ENCODE measurements at regions not wholly inside any gene's neighbourhood (a gene's known extent, or its start where the extent isn't known, plus 50 kb on each side); places are given as distances from the start of the nearest gene placed in this dataset.
"Not testable (repeated sequence)": the region's sequence is repeated elsewhere in the genome, so short reads cannot be mapped to it uniquely, and the experiment has no call there.

DNA sequence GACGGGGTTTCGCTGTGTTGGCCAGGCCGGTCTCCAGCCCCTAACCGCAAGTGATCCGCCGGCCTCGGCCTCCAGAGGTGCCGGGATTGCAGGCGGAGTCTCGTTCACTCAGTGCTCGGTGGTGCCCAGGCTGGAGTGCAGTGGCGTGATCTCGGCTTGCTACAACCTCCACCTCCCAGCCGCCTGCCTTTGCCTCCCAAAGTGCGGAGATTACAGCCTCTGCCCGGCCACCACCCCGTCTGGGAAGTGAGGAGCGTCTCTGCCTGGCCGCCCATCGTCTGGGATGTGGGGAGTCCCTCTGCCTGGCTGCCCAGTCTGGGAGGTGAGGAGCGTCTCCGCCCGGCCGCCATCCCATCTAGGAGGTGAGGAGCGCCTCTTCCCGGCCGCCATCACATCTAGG is 68.3 kb upstream of the ALDH1B1 start:
- H3K27ac Mint-ChIP-seq; H3K9me3 Mint-ChIP-seq; H3K36me3 Mint-ChIP-seq (ENCODE audit: low read depth); H3K4me3 Mint-ChIP-seq; H3K4me1 Mint-ChIP-seq (ENCODE audit: low read depth): not testable (repeated sequence)
- H3K27me3 Mint-ChIP-seq, result peaks cover 10% of the 10 kb centered on the region

DNA sequence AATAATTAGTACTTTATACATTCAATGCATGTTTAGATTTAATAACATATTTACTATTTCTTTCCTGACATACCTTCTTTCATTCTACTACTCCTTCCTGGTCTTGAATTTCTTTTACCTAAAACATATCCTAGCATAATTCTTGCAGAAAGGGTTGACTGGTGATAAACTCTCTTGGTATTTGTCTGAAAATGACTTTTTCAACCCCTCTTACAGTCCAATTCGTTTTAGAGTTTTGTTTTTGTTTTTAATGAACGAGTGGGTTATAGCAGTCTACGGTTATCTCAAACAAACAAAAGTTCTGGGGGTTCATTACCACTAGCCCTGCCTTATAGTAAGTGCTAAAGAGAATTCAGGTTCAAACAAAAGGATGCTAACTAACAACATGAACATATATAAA is 69.6 kb upstream of the ALDH1B1 start:
- no peaks in the 10 kb centered on the region for H3K9me3 Mint-ChIP-seq

DNA sequence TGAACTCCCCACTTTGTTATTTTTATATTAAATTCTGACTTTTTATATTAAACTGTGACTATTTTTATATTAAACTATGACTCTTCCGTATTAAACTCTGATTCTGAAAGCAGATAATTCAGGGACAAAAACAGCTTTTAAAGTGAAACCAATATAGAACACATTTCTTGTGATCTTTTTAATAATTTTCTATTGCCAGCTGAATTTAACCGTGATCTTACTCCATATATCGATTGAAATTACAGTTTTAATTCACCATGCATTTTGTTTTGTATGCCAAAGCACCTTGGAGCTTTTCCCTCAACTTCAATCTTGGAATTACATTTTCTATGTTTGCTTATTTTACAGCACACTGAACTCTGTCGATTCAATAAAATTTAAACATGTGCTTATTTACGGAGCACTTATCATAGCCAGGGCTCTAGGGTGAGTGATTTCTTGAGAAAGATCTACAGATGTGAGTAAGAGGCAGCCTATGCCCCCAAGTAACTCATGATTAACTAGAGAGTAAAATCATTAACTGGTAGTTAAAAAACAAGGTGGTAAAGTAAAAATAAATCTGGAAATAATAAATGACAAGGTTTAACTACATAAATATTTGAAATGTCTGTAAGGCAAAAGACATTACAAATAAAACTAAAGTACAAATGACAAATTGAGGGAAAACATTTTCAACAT is 72.9 kb upstream of the ALDH1B1 start:
- H3K4me3 Mint-ChIP-seq, result no peak overlapping the region
- H3K27ac Mint-ChIP-seq, result no peak overlapping the region
- H3K9me3 Mint-ChIP-seq, result no peaks in the 10 kb centered on the region
- H3K4me1 Mint-ChIP-seq (ENCODE audit: low read depth), result no peaks in the 10 kb centered on the region
- H3K27me3 Mint-ChIP-seq, result peaks cover 10% of the 10 kb centered on the region
- H3K36me3 Mint-ChIP-seq (ENCODE audit: low read depth), result no peaks in the 10 kb centered on the region

More for the DNA sequence above, 69.6 kb upstream of the ALDH1B1 start:
- Mint-ChIP-seq H3K27me3 (peaks cover 10% of the 10 kb centered on the region), H3K27ac (no peak overlapping the region), H3K4me3 (no peak overlapping the region), H3K36me3 (ENCODE audit: low read depth) (no peaks in the 10 kb centered on the region), H3K4me1 (ENCODE audit: low read depth) (no peaks in the 10 kb centered on the region)

DNA sequence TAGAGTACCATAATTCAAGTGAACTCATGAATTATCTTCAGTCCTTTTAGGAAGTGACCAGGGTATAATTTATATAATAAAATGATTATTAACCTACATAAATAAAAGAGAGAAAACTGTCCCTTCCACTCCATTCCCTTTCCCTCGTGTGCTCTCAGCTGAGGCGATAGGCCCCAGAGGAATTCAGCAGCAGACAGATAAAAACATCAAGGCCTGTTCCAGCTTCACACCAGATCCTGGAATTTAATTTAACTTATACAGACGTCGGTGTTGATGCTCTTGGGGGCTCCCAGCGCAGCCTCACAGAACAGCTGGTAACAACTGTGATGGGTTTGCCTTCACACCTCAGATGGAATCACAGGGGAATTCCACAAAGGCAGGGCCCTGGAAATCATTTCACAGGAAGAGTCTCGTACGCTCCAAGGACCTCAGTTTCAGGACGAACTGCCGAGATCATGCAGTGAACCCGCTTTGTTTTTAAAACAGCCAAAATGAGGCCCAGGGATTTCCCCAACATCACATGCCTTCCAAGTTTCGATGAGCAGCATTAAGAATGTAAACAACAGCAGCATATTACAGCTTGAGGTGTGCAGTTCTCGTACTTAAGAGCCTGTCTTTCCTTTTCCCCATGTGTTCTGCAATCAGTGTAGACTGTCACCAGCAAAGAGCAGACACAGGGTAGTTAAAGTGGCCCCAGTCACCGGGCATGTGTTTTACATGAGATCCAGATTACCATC is 73.6 kb upstream of the ALDH1B1 start:
- no peaks in the 10 kb centered on the region for H3K9me3 Mint-ChIP-seq
- H3K27ac Mint-ChIP-seq, result no peak overlapping the region
- peaks cover 10% of the 10 kb centered on the region for H3K27me3 Mint-ChIP-seq
- H3K4me1 Mint-ChIP-seq (ENCODE audit: low read depth), result no peaks in the 10 kb centered on the region
- H3K4me3 Mint-ChIP-seq, result no peak overlapping the region
- no peaks in the 10 kb centered on the region for H3K36me3 Mint-ChIP-seq (ENCODE audit: low read depth)

DNA sequence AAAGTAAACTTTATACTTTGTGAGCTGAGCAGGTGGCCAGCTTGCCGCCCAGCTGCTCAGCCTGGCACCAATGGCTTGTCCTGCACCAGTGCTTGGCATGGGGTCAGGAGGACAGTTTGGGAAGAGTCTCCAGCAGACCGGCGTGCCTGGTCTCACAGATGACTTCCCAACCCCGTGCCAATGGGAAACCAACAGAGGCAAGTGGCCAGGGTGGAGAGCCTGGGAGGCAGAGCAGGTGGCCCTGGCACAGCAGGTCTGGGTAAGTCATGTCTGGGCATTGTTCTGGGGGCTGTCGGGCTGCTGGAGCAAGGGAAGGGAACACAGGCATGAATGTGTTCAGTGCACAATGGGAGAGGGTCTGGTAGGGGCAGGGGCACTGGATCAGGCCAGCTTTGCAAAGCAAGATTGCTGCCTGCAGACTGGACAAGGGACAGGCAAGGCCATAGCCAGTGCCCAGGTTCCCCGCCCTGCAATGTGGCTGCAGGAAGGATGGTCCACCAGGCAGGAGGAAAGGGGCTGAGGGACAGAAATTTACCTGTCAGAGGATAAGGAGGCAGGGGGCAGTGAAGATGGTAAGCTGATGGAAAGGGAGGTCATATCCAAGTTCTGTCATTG is 76.2 kb upstream of the ALDH1B1 start:
- peaks cover 2% of the 10 kb centered on the region for H3K27me3 Mint-ChIP-seq
- no peak overlapping the region for H3K27ac Mint-ChIP-seq
- no peaks in the 10 kb centered on the region for H3K4me1 Mint-ChIP-seq (ENCODE audit: low read depth)

DNA sequence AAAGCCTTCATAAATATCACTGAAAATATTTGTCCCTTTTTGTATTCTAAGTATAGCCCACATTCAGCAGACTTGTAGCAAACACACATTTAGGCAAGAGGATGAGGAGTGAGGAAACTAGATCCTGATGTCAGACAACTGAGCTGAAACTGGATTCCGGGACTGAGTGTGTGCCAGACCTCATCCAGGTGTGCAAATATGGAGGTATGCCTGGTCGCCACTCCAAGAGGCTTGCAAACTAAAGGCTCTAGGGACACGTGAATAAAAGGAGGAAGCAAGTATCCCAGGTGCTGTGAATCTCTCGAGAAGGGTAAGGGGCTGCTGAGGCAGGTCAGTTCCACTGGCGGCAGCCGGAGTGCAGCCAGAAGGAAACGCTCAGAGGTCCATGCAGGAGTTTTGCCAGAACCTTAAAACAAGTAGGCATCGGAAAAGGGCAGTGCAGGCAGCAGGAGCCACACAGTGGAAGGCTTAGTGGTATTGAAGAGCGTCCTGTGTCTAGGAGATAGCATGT is 77.4 kb upstream of the ALDH1B1 start:
- Mint-ChIP-seq H3K27me3 (no peaks in the 10 kb centered on the region), H3K4me1 (ENCODE audit: low read depth) (no peaks in the 10 kb centered on the region), H3K36me3 (ENCODE audit: low read depth) (no peaks in the 10 kb centered on the region), H3K27ac (no peak overlapping the region), H3K4me3 (no peak overlapping the region), H3K9me3 (no peaks in the 10 kb centered on the region)

More for the DNA sequence above, 76.2 kb upstream of the ALDH1B1 start:
- no peaks in the 10 kb centered on the region for H3K36me3 Mint-ChIP-seq (ENCODE audit: low read depth)
- no peaks in the 10 kb centered on the region for H3K9me3 Mint-ChIP-seq
- no peak overlapping the region for H3K4me3 Mint-ChIP-seq

DNA sequence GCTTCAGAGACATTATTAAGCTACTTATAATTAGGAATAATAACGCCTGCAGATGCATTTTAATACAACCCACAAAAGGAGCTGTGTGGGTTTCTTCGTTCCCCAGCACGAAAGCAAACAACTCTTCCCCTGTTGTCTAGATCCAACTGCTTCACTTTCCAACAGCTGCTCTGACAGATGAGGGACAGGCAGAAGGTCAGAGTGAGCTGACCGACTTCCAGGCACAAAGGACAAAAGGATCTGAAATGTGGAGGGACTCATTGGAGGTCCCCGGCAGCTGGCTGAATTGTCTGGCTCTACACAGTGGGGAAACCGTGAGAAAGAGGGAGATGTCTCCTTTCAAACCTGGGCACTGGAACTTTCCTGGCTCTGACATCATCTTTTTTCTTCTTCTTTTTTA is 79.1 kb upstream of the ALDH1B1 start:
- no peaks in the 10 kb centered on the region for H3K36me3 Mint-ChIP-seq (ENCODE audit: low read depth)
- H3K9me3 Mint-ChIP-seq, result no peaks in the 10 kb centered on the region
- no peak overlapping the region for H3K27ac Mint-ChIP-seq
- H3K4me3 Mint-ChIP-seq, result no peak overlapping the region
- no peaks in the 10 kb centered on the region for H3K4me1 Mint-ChIP-seq (ENCODE audit: low read depth)
- no peaks in the 10 kb centered on the region for H3K27me3 Mint-ChIP-seq

DNA sequence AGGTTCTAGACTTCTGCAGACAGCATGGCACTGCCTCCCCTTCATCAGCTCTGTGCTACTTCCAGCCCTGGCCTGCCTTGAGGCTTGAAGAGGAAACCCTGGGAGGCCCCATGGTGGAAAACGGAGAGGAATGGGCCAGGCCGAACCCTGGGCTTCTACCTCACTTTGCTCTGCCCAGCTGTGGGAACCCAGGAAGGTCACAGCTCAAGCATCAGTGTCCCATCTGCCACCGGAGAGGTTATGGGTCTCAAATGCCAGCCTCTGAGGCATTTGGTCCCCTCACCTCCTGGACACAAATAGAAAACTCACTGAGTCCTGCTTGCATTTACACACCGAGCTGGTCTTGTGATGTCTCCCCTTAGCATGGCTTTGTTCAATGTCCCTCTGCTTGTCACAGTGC is 80.1 kb upstream of the ALDH1B1 start:
- Mint-ChIP-seq H3K36me3 (ENCODE audit: low read depth) (no peaks in the 10 kb centered on the region), H3K27ac (no peak overlapping the region), H3K4me3 (no peak overlapping the region), H3K27me3 (no peaks in the 10 kb centered on the region), H3K4me1 (ENCODE audit: low read depth) (no peaks in the 10 kb centered on the region), H3K9me3 (no peaks in the 10 kb centered on the region)

DNA sequence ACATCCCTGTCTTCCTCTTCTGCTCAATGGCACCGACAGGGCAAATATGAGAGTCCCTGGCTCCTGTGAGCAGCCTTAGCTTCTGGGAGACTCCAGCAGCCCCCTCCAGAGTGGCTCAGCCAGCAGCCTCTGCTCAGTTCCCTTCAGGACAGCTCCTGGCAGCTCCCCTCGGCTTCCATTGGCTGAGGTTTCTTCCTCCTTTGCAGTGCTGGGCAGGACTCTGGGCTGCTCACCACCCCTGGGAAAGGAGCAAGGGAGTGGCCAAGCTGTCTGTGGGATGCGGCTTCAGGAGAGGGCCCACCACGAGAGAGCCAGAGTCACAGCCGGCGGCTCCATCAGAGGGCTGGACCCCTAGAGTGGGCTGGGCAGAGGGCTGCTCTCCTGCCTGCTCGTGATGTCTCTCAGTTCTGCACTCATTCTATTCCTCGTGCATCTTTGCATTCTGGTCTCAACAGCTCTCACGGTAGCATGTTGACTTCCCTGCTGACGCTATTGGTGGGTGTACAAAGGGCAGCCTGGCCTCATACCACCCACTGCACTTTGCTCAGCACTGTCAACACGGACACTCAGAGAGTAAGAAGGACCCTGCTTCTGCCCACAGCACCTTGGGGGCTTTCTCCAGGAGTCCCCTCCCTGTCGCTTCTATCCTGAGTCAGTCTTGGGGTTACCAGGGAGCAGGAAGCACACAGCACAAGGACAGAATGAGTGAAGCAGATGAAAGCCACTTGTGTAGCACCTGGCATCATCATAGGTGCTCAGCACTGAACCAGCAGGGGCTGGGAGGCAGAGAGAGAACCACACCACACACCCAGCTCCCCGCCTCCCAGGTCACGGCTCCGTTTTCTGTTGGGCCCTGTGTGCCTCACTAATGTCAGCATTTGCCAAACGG is 80.9 kb upstream of the ALDH1B1 start:
- H3K36me3 Mint-ChIP-seq (ENCODE audit: low read depth), result no peaks in the 10 kb centered on the region
- no peak overlapping the region for H3K4me3 Mint-ChIP-seq
- no peaks in the 10 kb centered on the region for H3K4me1 Mint-ChIP-seq (ENCODE audit: low read depth)
- H3K27ac Mint-ChIP-seq, result no peak overlapping the region
- H3K27me3 Mint-ChIP-seq, result no peaks in the 10 kb centered on the region
- H3K9me3 Mint-ChIP-seq, result no peaks in the 10 kb centered on the region

DNA sequence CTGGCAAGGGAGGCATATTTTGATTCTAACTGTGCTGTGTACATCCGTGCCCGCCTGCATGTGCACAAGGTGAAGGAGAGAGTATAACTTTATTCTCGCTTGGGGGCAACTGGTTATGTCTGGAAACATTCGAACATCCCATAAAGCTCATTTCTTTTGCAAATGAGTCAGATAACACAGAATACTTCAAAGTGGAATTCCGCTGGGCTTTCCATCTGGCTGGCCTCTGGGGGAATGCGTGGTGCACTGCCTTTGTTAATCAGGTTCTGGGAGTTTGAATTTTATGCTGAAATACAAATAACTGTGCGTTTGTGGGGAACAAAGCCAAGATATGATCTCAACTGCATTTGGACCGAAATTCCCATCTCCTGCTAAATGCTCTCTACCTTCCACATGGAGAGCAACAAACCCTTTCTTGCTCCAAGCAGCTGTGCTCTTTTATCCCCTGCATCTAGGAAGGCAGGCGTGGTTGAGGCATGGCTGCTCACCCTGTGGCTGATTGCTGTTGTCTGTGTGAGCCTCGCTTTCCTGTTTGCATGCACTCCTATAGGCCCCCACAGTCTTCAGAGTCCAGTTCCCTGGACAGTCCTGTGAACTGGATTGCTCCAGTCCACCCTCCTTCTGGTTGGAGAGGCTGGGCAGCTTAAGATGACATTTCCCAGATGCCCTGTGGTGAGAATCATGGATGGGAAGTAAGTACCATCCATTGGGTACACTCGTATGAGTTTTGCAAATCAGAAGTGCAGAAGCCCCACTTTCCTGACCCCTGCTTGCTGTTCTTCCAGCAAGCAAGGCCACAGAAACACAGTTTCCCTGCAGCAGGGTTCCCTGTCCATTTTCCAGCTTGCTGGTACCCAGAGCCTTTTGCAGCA is 82.9 kb upstream of the ALDH1B1 start:
- Mint-ChIP-seq H3K36me3 (ENCODE audit: low read depth) (no peaks in the 10 kb centered on the region), H3K9me3 (no peaks in the 10 kb centered on the region), H3K4me1 (ENCODE audit: low read depth) (no peaks in the 10 kb centered on the region), H3K27me3 (no peaks in the 10 kb centered on the region), H3K27ac (no peak overlapping the region), H3K4me3 (no peak overlapping the region)

DNA sequence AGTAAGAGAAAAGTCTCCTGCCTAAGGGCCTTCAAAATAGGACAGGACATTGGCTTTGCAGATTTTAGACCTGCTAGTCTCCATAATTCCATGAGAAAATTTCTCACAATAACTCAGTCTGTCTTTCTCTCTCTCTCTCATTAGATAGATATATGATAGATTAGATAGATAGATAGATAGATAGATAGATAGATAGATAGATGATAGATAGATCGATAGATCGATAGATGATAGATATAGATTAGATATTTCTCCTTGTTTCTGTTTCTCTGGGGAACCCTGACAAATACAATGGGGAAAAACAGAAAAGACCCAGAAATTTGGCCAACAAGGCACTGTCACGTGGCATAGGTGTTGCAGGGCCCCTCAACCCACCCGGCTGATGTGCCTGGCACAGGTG is 84.4 kb upstream of the ALDH1B1 start:
- Mint-ChIP-seq H3K4me1 (ENCODE audit: low read depth) (no peaks in the 10 kb centered on the region), H3K27me3 (no peaks in the 10 kb centered on the region), H3K27ac (no peak overlapping the region), H3K36me3 (ENCODE audit: low read depth) (no peaks in the 10 kb centered on the region), H3K9me3 (no peaks in the 10 kb centered on the region), H3K4me3 (no peak overlapping the region)

DNA sequence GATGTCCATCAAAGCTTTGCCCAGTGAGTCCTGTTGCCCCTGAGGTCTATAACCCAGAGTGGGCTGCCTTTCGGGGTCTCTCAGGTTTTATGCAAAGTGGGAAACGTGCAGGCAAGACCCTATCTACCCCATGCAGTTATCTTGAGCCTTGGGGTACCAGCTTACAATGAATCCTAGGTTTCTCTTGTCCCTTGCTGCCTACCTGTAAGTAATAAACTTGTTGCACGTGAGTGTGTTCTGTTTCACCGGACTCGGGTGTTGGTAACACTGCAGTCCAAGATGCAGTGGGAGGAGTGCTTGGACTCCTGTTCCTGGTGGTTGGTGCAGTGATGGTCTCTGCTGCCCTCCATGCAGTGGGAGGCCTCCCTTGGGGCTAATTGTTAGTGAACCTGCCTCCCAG is 85.6 kb upstream of the ALDH1B1 start:
- H3K4me3 Mint-ChIP-seq, result no peak overlapping the region
- no peaks in the 10 kb centered on the region for H3K4me1 Mint-ChIP-seq (ENCODE audit: low read depth)
- no peak overlapping the region for H3K27ac Mint-ChIP-seq
- no peaks in the 10 kb centered on the region for H3K27me3 Mint-ChIP-seq
- no peaks in the 10 kb centered on the region for H3K36me3 Mint-ChIP-seq (ENCODE audit: low read depth)
- no peaks in the 10 kb centered on the region for H3K9me3 Mint-ChIP-seq

DNA sequence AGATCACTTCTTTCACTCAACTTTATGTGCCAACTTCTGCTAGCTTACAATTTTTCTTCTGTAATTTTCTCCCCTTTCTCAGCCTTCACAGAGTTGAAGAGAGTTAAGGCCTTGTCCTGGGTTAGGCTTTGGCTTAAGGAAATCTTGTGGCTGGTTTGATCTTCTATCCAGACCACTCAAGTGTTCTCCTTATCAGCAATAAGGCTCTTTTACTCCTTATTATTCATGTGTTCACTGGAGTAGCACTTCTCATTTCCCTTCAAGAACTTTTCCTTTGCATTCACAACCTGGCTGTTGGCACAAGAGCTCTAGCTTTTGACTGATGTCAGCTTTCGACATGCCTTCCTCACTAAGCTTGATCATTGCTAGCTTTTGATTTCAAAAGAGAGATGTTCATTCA is 86.9 kb upstream of the ALDH1B1 start:
- Mint-ChIP-seq H3K27ac (no peak overlapping the region), H3K4me3 (no peak overlapping the region), H3K27me3 (no peaks in the 10 kb centered on the region), H3K4me1 (ENCODE audit: low read depth) (no peaks in the 10 kb centered on the region), H3K9me3 (no peaks in the 10 kb centered on the region), H3K36me3 (ENCODE audit: low read depth) (no peaks in the 10 kb centered on the region)
